Pons (tissue), 1 donor: ENCODE measurements at regions not wholly inside any gene's neighbourhood (a gene's known extent, or its start where the extent isn't known, plus 50 kb on each side); places are given as distances from the start of the nearest gene placed in this dataset.
A peak's percentile ranks its signal among the peaks of the same experiment; 100 is the strongest.

ENCODE experiments used
- DNase-seq: peaks from one replicate; pipeline ENCODE4 v3.0.0-alpha.2; 2016; ENCODE audit warnings: low spot score

DNA sequence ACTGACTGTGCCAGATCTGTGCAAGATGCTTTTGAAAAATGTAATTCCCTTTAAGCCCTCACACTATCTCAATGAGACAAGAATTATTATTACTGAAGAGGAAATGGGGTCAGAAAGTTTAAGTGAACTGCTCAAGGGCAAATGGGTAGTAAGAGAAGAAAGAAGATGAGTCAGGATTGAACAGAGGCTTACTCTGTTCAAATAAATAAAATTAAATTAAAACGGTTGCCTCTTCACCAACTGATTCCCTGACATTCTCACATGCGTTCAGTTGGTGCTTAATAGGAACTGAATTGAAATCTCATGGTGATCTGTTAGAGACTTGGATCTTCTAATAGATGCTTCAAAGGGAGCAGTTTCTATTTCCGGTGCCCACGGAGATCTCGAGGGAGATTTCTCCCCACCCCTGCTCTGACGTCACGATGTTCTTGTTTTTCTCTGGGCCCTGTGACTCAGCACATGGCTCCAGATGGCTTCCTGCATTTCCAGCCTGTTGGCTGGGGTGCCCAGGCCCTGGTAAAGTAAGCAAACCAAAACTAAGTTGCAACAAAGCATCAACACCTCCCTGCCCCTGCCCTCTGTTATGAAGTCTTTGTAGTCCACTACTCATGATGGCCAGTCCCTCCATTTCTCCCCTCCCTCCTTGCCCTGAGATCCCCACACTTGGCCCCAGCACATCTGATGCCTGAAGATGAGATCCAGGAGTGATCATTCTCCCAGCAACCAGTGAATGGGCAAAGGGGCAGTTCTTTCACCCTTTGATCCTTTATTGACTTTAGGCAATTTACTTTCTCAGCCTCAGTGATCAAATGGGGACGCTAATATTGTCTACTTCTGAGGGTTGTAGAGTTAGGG is 106.1 kb upstream of the CPEB4 start:
- peak; percentile 81 for DNase-seq

- DNase-seq: no peak
Measured at GRCh38 chr5:173782671-173783101, 105.5 kb upstream of the CPEB4 start.

- no peak for DNase-seq
Measured at GRCh38 chr5:173783371-173783770, 104.8 kb upstream of the CPEB4 start.

GRCh38 chr5:173785400-173785799 is 102.7 kb upstream of the CPEB4 start:
- no peak for DNase-seq

DNA sequence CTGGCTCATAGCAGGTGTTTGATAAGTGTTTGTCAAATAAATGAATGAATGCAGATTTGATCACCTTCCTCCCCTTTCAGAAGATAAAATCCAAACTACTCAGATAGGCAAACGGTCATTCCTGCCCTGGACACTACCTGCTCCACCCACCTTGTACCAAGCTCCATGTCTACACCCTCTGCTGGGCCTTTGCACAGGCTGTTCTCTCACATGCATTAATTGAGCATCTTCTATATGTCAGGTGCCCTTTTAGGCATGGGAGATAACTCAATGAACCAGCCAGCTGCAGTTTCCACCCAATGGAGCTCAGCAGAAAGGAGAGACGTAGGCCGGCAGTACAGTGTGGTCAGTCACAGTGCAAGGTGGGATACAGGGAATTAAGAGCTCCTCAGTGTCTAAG is 102.3 kb upstream of the CPEB4 start:
- no peak for DNase-seq

DNA sequence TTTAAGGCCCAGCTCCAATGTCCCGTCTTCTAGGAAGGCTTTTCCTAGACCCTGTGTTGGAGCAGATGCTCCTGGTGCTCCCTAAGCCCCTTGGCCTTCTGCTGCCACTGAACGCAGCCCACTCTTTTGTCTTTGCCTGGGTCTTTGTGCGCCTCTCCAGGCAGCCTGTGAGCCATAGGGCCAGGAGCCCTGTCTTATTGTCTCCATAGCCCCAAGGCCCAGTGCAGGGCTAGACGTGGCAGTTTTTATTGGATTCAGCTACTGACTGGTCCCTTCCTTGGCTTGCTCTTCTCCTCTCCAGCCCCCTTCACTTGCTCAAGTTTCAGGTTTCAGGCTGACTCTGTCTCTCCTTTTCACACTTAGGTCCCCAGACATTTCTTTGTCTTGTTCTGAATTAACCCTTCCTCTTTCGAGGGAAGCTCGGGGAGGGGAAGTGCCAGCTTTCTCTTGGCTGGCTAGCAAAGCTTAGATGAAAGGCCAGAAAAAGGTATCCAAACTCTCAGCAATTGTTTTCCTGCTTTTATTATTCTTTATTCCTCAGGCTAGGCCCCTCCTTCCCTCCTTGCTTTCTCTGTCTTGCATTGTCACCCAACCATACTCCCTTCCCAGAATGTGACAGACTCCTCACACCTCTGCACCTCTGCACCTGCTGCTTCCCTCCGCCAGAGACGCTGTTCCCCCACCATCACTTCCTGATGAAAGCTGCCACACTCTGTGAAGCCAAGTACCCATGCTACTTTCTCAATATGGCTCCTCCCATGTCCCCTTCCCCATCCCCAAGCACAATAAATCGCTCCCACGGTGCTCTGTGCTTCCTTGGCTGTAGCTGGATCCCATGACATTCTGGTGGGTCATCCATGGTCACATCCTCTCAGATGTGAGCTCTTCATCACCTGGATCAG is 101.6 kb upstream of the CPEB4 start:
- no peak for DNase-seq

GRCh38 chr5:173789031-173789920 is 98.9 kb upstream of the CPEB4 start:
- DNase-seq: no peak

DNA sequence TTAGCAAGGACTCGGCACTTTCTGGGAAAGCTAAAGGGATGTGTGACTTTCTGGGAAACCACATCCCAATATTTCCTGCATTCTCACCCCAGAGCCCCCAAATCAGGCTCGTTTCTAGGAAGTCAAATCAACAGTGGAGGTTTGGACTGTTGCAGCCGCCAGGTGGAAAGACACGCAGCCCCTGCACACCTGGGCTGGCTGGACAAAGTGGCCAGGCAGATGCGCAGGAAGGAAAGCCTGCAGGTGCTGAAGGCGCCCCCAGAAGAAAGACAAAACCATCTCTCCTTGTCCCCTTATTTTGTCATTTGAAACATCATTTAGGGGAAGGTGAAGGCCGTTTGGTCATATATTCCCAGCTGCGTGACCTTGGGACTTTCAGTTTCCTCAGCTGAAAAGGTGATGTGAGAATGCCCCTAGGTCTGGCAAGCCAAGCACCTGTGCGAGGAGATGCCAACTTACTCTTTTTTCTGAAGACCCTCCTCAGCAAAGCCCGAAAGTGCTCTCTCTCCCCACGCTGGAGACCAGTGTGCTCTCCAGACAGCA is 97.9 kb upstream of the CPEB4 start:
- DNase-seq: no peak

GRCh38 chr5:173790836-173791546 is 97.2 kb upstream of the CPEB4 start:
- DNase-seq: no peak

DNA sequence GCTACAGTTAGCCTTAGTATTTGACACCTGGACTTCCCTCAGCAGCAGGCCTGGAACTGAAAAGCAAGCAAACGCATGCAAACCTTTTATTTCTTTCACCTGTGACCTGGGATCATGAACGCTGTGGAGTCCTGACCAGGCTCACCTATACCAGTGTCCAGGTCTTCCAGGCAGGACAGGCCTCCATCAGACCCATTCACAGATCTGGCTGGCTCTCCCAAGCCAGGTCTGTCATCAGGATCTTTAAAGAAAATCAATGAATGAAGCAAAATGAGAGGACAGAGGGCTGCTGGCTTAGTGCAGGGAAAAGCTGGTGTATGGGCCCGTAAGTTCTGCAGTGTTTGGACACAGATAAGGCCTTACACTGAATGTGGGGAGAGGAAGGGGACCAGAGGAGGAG is 96.3 kb upstream of the CPEB4 start:
- no peak for DNase-seq

DNA sequence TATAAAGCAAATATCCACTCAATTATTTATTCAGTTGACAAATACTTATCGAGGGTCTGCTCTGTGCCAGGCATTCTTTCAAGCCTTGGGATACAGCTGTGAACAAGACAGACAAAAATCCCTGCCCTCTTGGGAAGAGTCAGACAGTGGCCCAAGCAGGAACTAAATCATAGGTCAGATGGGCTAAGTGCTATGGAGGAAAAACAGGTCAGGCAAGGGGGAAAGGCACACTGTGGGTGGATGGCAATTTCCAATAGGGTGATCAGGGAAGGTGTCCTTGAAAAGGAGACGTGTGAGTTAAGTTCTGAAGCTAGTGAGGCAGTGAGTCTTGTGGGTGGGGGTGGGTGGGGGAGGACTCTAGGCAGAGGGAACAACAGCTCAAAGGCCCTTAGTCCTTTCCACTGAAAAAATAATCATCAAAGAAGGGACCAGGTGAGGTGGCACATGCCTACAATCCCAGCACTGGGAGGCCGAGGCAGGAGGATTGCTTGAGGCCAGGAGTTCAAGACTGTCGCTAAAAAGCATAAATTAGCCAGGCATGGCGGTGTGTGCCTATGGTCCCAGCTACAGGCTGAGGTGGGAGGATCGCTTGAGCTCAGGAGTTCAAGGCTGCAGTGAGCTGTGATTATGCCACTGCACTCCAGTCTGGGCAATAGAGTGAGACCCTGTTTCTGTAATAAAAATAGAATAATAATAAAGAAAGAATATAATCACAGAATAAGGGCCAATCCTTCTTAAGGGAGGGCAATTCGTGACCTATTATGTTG is 95.2 kb upstream of the CPEB4 start:
- no peak for DNase-seq

- DNase-seq: no peak
Measured at GRCh38 chr5:173793648-173794548, 94.3 kb upstream of the CPEB4 start.

DNA sequence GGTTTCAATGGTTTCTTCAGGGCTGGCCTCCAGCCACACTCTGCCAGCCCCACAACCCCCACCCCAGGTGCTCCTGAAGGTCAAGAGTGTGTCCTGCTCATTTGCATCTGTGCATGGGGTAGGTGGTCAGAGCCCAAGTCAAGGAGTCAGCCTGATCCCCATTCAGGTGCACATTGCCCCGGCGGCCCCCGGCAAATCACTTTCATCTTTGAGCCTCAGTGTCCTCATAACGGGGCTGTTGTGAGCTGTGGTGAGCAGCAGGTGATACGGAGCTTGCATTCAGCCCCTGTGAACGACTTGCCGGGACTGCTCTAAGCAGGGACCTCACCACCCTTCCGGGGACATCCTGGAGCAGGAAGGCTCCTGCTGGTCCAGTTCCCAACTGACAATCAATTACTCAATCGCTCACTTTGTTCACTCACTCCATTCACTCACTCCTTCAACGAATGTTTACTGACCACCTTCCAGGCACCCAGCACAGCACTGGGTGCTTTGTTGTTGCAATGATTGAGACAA is 93.2 kb upstream of the CPEB4 start:
- DNase-seq: no peak

DNA sequence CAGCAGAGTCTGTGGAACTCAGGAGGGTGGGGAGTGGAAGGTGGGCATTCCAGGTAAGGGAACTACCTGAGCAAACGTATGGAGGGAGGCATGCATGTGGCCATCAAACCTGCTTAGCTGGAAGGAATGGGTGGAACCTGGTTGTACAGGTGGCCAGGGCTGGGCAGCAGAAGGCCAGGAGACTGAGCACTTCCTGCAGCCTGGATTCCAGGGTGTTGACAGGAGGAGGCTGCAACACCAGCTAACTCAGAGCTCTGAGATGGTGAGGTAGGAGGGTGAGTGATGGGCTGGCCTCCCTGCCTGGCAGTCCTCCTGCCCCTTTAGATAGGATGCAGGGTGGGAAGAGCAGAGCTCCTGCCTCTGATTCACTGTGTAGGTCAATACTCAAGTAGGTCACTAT is 92.5 kb upstream of the CPEB4 start:
- no peak for DNase-seq

DNA sequence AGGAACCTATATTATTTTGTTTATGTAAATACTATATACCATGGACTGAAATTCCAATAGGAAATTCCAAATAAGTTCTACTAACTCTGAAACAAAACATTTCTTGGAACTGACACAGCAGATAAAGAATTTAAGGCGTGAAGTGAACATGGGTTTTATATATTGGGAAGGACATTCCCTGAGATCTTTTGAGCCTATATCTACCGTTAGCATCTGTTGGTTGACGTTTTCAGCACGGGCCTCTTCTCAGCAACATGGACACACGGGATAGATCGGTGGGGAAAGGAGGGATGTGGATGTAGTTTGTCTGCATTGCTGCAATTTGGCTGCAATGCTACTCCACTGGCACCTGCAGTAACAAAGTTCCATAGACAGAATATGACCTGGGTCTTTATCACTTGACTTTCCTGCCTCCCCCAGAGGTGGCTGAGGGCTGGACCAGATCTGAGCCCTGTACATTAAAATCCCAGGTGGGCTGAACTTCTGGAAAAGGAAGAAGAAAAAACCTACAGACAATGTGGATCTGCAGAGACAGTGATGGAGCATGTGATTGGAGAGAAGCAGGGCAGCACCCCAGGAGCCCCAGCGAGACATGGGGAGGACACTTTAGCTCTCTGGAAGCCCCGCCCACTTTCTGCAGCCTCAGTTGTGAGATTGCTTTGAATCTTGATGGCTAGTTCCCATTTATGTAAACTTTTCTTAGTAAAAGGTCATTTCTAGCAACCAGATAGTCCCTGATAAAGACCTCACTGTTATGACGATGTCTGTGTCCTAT is 91.2 kb upstream of the CPEB4 start:
- no peak for DNase-seq

- DNase-seq: no peak
Measured at GRCh38 chr5:173798127-173798810, 89.9 kb upstream of the CPEB4 start.

DNA sequence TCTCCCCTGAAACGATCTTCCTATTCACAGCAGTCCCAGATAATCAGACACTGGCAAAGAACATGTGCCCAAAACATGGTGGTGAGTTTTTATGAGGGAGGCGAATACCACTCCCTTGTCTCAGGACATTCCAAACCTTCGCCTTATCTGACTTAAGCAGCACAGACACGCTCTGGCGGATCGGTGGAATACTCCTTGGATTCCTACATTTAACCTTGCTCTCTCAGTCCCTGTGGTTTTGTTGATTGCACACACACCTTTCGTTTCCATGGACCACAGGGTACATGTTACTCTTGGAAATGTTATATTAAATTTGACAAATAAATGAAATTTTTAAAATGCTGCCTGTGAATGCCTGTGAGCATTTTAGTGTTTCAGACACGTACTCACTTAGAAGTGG is 87.8 kb upstream of the CPEB4 start:
- DNase-seq: no peak

DNA sequence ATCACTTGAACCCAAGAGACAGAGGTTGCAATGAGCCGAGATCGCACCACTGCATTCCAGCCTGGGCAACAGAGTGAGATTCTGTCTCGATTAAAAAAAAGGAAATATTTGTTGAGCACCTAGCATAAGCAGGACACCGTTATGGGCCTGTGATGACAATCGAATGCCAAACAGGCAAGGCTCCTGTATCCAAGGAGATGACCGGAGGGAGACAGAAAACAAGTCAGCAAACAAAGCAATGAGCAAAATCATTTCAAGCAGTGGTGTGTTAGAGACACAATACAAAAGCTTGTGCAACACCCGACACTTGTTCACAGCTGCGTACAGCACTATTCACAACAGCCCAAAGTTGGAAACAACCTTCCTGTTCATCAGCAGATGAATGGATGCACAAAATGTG is 87.1 kb upstream of the CPEB4 start:
- DNase-seq: no peak
